ENCODE measurements at regions not wholly inside any gene's neighbourhood (a gene's known extent, or its start where the extent isn't known, plus 50 kb on each side); places are given as distances from the start of the nearest gene placed in this dataset.
A peak's percentile ranks its signal among the peaks of the same experiment; 100 is the strongest.

DNA sequence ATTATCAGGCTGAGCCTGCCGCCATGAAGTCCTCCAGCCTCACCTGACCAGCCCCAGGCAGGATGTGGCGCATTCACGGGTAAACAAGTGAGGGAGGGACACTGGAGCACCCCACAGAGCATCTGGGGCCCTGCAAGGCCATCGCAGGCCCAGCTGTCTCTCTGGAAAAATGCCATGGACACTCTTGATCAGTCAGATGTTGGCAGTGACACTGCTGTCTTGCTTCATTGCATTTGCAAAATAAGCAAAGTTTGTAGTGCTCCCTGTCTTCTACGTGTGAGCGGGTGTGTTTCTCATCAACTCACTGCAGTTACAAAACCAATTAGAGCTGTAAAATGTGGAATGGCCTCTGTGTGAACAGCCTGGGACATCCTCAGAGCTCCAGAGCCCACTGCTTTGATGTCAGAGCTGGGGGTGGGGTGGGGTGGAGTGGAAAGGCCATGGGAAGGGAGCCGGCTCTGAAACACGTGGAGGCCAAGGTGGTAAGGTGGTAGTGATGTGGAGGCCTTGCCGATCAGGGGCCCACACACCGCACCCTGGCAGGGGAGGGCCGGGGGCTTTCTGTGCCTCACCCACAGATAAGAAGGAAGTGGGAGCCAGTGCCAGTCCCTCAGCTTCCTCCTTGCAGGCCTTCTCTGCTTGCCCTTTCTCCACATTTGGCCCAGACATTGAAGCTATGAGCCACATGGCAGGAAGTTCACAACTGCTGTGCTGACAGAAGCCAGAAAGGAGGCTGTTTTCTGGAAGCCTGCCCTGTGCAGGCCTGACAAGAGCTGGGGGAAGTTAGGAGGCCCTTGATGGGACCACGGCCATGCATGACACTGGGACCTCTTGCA lies 254.9 kb downstream of the RHOU start:
- DNase-seq (peak; percentile 61 to 81 (median 75)), ATAC-seq (peak; percentile 69 to 76 (median 72))
- H3K4me3 ChIP-seq = no peak overlapping the region
- H3K4me1 ChIP-seq = peaks cover 0 to 26% (median 6%) of the 10 kb centered on the region in 4 donors
- H3K27ac ChIP-seq = peak overlapping the region in 2 of 3 donors; percentile 49 to 69
- no peaks in the 10 kb centered on the region for H3K9me3 ChIP-seq
- intact Hi-C loops (cut with DNase I) = no loop called here
- 0% methylated on average over 3 of the region's 12 CpGs for whole genome bisulfite sequencing (ENCODE audit: insufficient coverage, low coverage, low lambda C conversion rate, missing lambda C conversion rate)
- no peaks in the 10 kb centered on the region for H3K27me3 ChIP-seq
- TF ChIP-seq, protein P1, sequence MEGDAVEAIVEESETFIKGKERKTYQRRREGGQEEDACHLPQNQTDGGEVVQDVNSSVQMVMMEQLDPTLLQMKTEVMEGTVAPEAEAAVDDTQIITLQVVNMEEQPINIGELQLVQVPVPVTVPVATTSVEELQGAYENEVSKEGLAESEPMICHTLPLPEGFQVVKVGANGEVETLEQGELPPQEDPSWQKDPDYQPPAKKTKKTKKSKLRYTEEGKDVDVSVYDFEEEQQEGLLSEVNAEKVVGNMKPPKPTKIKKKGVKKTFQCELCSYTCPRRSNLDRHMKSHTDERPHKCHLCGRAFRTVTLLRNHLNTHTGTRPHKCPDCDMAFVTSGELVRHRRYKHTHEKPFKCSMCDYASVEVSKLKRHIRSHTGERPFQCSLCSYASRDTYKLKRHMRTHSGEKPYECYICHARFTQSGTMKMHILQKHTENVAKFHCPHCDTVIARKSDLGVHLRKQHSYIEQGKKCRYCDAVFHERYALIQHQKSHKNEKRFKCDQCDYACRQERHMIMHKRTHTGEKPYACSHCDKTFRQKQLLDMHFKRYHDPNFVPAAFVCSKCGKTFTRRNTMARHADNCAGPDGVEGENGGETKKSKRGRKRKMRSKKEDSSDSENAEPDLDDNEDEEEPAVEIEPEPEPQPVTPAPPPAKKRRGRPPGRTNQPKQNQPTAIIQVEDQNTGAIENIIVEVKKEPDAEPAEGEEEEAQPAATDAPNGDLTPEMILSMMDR (IDR thresholded peaks at IDR 0.05) = no peak
- no peak for TF ChIP-seq POLR2A (IDR thresholded peaks at IDR 0.05)
- no peaks in the 10 kb centered on the region for H3K36me3 ChIP-seq

DNA sequence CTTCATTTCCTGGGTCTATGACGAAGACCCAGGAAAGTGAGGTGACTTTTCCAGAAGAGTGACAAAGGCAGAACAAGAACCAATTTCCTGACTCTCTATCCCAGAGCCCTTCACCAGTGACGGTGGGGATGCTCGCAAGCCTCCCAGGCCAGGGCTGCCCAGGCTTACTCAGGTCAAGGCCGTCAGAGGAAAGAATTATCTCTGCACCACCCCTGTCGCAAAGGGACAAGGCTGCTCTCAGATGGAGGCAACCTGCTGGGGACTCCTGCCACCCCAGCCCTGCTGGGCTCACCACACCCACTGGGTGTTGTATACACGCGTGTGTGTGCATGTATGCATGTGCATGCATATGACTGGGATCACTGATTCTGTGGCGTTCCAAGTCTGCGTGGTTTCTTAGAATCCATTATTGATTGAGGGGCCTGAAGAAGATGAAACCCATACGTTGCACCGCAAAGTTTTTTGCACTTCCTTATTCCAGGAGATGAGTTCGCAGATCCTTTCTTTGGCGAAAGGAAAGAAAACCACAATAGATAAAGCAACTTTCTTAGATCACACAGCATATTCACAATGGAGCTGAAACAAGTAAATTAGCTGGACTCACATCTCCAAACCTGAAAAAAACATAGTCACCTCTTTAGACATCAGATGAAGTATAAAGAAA lies 255.8 kb downstream of the RHOU start:
- Histone ChIP-seq H3K4me3 (no peak overlapping the region), H3K27ac (peak overlapping the region in 2 of 3 donors; percentile 49 to 69), H3K27me3 (no peaks in the 10 kb centered on the region), H3K36me3 (no peaks in the 10 kb centered on the region), H3K9me3 (no peaks in the 10 kb centered on the region), H3K4me1 (peaks cover 0 to 26% (median 6%) of the 10 kb centered on the region in 4 donors)
- peak in 1 of 4 donors; percentile 14 for ATAC-seq
- 70% methylated on average over 5 of the region's 13 CpGs for WGBS (ENCODE audit: insufficient coverage, low coverage, low lambda C conversion rate, missing lambda C conversion rate)
- DNase-seq = no peak
- TF ChIP-seq POLR2A (IDR thresholded peaks at IDR 0.05) = no peak
- TF ChIP-seq, protein P1 (IDR thresholded peaks at IDR 0.05) = no peak
- intact Hi-C loops (cut with DNase I) = no loop called here

DNA sequence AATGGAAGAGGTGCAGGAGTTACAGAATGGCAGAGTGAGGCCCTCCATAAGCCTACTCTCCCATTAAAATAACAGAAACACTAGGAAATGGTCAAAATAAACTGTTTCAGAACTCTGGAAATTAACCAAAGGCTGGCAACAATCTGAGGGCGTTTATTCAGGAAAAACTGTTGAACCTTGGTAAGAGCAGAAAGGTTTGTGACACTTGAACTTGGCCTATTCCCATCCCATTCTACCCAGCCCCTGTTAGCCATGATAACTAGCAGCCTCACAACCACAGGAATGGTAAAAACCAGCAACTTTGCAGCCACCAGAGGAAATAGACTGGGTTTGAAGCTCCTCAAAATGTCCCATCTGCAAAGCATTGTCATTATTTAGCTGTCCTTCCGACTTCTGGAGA lies 256.8 kb downstream of the RHOU start:
- DNase-seq = no peak
- intact Hi-C loops (cut with DNase I) = no loop called here

DNA sequence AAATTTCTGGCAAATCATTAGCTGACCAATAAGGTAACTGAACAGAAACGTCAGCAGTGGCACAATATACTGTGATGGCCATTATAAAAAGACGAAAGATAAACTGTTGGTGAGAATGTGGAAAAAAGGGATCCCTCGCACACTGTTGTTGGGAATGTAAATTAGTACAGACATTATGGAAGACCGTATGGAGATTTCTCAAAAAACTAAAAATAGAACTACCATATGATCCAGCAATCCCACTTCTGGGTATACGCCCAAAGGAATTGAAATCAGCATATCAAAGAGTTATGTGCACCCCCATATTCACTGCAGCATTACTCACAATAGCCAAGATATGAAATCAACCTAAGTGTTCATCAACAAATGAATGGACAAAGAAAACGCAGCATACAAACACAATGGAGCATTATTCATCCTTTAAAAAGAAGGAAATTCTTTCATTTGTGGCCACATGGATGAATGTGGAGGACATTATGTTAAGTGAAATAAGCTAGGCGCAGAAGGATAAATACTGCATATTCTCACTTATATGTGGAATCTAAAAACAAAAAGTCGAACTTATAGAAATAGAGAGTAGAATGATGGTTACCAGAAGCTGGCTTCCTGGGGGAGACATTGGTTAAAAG lies 257.7 kb downstream of the RHOU start:
- no peaks in the 10 kb centered on the region for H3K27me3 ChIP-seq
- H3K4me3 ChIP-seq = no peak overlapping the region
- no peak for TF ChIP-seq POLR2A (IDR thresholded peaks at IDR 0.05)
- TF ChIP-seq, protein P1 (IDR thresholded peaks at IDR 0.05) = no peak
- no peak for DNase-seq
- H3K9me3 ChIP-seq = no peaks in the 10 kb centered on the region
- intact Hi-C loops (cut with DNase I) = no loop called here
- H3K4me1 ChIP-seq = peaks cover 0 to 18% (median 1%) of the 10 kb centered on the region in 4 donors
- no peak for ATAC-seq
- no peak overlapping the region for H3K27ac ChIP-seq
- H3K36me3 ChIP-seq = no peaks in the 10 kb centered on the region
- WGBS (ENCODE audit: insufficient coverage, low coverage, low lambda C conversion rate, missing lambda C conversion rate) = 88% methylated on average over 8 of the region's 8 CpGs

More for the DNA sequence above, 256.8 kb downstream of the RHOU start:
- Histone ChIP-seq H3K27ac (no peak overlapping the region), H3K4me1 (peaks cover 0 to 18% (median 1%) of the 10 kb centered on the region in 4 donors), H3K9me3 (no peaks in the 10 kb centered on the region), H3K36me3 (no peaks in the 10 kb centered on the region), H3K4me3 (no peak overlapping the region), H3K27me3 (no peaks in the 10 kb centered on the region)
- TF ChIP-seq POLR2A (IDR thresholded peaks at IDR 0.05) = no peak
- TF ChIP-seq, protein P1 (IDR thresholded peaks at IDR 0.05) = no peak
- no peak for ATAC-seq
- 71% methylated on average over 2 of the region's 2 CpGs for WGBS (ENCODE audit: insufficient coverage, low coverage, low lambda C conversion rate, missing lambda C conversion rate)

All from right lobe of liver (tissue), 6 donors.